IMR-90 (cell line): ENCODE measurements at regions not wholly inside any gene's neighbourhood (a gene's known extent, or its start where the extent isn't known, plus 50 kb on each side); places are given as distances from the start of the nearest gene placed in this dataset.

Source experiments
- CHD1 ChIP-seq: IDR thresholded peaks from 2 replicates; pipeline ENCODE4 v1.6.1; 2012; ENCODE audit warnings: low read depth, low read length, improper control_type of control experiment
- FOS ChIP-seq: fragments of 150-350 bp; IDR thresholded peaks from 2 replicates; pipeline ENCODE4 v1.6.1; 2016; ENCODE audit warnings: low read depth, low read length
- MAFK ChIP-seq: IDR thresholded peaks from 2 replicates; pipeline ENCODE4 v1.6.1; 2012; ENCODE audit warnings: low read depth, low read length, improper control_type of control experiment
- RCOR1 ChIP-seq: IDR thresholded peaks from 2 replicates; pipeline ENCODE4 v1.6.1; 2012; ENCODE audit warnings: mild to moderate bottlenecking, low read length, improper control_type of control experiment; ENCODE audit not compliant: insufficient replicate concordance
- RFX5 ChIP-seq: IDR thresholded peaks from 2 replicates; pipeline ENCODE4 v1.8.0; 2012; ENCODE audit warnings: low read depth, mild to moderate bottlenecking, low read length, moderate library complexity
- TF ChIP-seq, protein P1 (sequence below): fragments of 150-350 bp; IDR thresholded peaks from 2 replicates; pipeline ENCODE4 v1.6.1; 2017; ENCODE audit warnings: mild to moderate bottlenecking, antibody characterized with exemption, low read length, low read depth

DNA sequence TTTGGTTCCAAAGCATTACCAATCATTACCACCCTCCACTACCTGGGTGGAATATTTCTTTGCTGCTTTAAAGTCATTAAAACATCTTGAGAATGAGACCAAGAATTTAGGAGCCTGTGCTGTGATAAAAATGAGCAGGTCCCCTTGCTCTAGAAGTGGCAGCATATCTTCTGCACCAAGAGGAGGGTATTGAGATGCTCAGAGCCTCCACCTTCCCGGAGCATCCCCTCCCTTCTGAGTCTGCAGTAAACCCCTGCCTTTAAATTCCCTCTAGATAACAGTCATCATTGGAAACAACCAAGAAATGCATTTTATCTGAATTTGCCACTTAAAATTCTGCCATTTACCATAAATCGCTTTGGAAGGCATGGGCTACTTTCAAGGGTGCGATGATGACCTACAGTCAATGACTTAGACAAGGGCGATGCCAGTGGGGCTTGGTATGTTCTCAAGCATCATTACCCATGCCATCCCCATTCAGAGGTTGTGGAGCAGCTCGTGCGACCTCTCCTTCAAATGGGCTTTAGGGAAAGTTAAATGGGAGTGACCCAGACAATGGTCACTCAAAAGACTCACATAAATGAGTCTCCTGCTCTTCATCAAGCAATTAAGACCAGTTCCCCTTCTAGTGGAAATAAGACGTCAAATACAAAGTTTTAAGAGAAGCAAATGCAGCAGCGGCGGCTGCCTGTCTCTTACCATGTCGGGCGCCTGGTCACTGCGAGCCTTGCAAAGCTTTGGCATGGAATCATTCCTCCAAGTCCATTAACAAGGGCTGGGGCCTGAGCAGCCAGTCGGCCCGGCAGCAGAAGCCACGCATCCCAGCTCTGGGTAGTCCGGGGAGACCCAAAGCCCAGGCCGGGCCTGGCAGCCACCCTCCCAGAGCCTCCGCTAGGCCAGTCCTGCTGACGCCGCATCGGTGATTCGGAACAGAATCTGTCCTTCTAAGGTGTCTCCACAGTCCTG lies 334.5 kb downstream of the TMEM121 start (continued):
- TF ChIP-seq, protein P1, sequence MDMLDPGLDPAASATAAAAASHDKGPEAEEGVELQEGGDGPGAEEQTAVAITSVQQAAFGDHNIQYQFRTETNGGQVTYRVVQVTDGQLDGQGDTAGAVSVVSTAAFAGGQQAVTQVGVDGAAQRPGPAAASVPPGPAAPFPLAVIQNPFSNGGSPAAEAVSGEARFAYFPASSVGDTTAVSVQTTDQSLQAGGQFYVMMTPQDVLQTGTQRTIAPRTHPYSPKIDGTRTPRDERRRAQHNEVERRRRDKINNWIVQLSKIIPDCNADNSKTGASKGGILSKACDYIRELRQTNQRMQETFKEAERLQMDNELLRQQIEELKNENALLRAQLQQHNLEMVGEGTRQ, result no peak
- TF ChIP-seq MAFK (no peak), CHD1 (no peak), RFX5 (no peak), FOS (no peak), RCOR1 (no peak)
